DOHH2 (cell line): ENCODE measurements at regions not wholly inside any gene's neighbourhood (a gene's known extent, or its start where the extent isn't known, plus 50 kb on each side); places are given as distances from the start of the nearest gene placed in this dataset.

Source experiments
- H3F3A ChIP-seq: fragments of 200-600 bp; sonication (generic), shearing (Covaris generic); 2 replicates; pipeline ENCODE4 v1.6.0; 2016; ENCODE audit warnings: antibody characterized with exemption, mild to moderate bottlenecking; ENCODE audit not compliant: control insufficient read depth, insufficient read depth
- H3K27ac ChIP-seq: fragments of 200-600 bp; sonication (generic); 2 replicates; pipeline ENCODE4 v1.5.1; 2014; ENCODE audit warnings: low read depth, mild to moderate bottlenecking, low read length, moderate library complexity
- H3K27me3 ChIP-seq: fragments of 200-600 bp; sonication (generic); 2 replicates; pipeline ENCODE4 v1.6.1; 2014; ENCODE audit warnings: mild to moderate bottlenecking, low read length, mixed read lengths; ENCODE audit not compliant: control insufficient read depth
- H3K36me3 ChIP-seq: fragments of 200-600 bp; sonication (generic); 2 replicates; pipeline ENCODE4 v1.6.1; 2014; ENCODE audit warnings: mild to moderate bottlenecking, low read length, moderate library complexity, mixed read lengths; ENCODE audit not compliant: control insufficient read depth
- H3K4me1 ChIP-seq: fragments of 200-600 bp; sonication (generic); 2 replicates; pipeline ENCODE4 v1.6.1; 2014; ENCODE audit warnings: mild to moderate bottlenecking, low read length, mixed read lengths; ENCODE audit not compliant: control insufficient read depth
- H3K4me2 ChIP-seq: fragments of 200-600 bp; sonication (generic); 2 replicates; pipeline ENCODE4 v1.6.0; 2014; ENCODE audit warnings: mild to moderate bottlenecking, low read length, moderate library complexity
- H3K4me3 ChIP-seq: fragments of 200-600 bp; sonication (generic); 2 replicates; pipeline ENCODE4 v1.5.1; 2014; ENCODE audit warnings: mild to moderate bottlenecking, low read length, mixed read lengths
- H3K79me2 ChIP-seq: fragments of 200-600 bp; sonication (generic); 2 replicates; pipeline ENCODE4 v1.6.1; 2014; ENCODE audit warnings: mild to moderate bottlenecking, low read length, mixed read lengths; ENCODE audit not compliant: control insufficient read depth
- H3K9me2 ChIP-seq: fragments of 200-600 bp; sonication (generic); replicated peaks from 2 replicates; pipeline ENCODE4 v1.6.1; 2014; ENCODE audit warnings: mild to moderate bottlenecking, low read length, mixed read lengths; ENCODE audit not compliant: control insufficient read depth
- H3K9me3 ChIP-seq: fragments of 200-600 bp; sonication (generic); 2 replicates; pipeline ENCODE4 v1.6.1; 2014; ENCODE audit warnings: antibody characterized with exemption, low read length, mixed read lengths; ENCODE audit not compliant: control insufficient read depth, insufficient read depth
- H4K20me1 ChIP-seq: fragments of 200-600 bp; sonication (generic); 2 replicates; pipeline ENCODE4 v1.6.0; 2014; ENCODE audit warnings: low read depth, mild to moderate bottlenecking, antibody characterized with exemption, low read length, moderate library complexity; ENCODE audit not compliant: control insufficient read depth, insufficient read depth
- CTCF ChIP-seq: fragments of 200-600 bp; sonication (generic); IDR thresholded peaks from one replicate; pipeline ENCODE4 v1.5.1; 2014; ENCODE audit warnings: antibody characterized with exemption, mild to moderate bottlenecking, low read depth, low read length; ENCODE audit not compliant: poor library complexity, severe bottlenecking
- EZH2phosphoT487 ChIP-seq: fragments of 200-600 bp; sonication (generic); IDR thresholded peaks from 2 replicates; pipeline ENCODE4 v1.6.1; 2017; ENCODE audit warnings: borderline replicate concordance, mild to moderate bottlenecking, antibody characterized with exemption, low read length, moderate library complexity, mixed read lengths

- Histone ChIP-seq H4K20me1 (no peaks in the 10 kb centered on the region), H3K36me3 (no peaks in the 10 kb centered on the region), H3K27ac (no peak overlapping the region), H3K4me3 (no peak overlapping the region), H3K9me3 (peaks cover 3% of the 10 kb centered on the region; the same call in 1 of the 2 replicates), H3K4me2 (no peak overlapping the region), H3K4me1 (no peaks in the 10 kb centered on the region), H3K79me2 (no peaks in the 10 kb centered on the region), H3F3A (no peaks in the 10 kb centered on the region), H3K27me3 (no peaks in the 10 kb centered on the region), H3K9me2 (no peaks in the 10 kb centered on the region)
- TF ChIP-seq CTCF (no peak), EZH2phosphoT487 (no peak)
Measured at GRCh38 chr5:2993301-2993700, 241.8 kb upstream of the IRX2 start.

- no peaks in the 10 kb centered on the region for H3K79me2 ChIP-seq
- peaks cover 3% of the 10 kb centered on the region; the same call in 1 of the 2 replicates for H3K9me3 ChIP-seq
- no peaks in the 10 kb centered on the region for H3K27me3 ChIP-seq
- no peaks in the 10 kb centered on the region for H3F3A ChIP-seq
- H3K4me3 ChIP-seq = no peak overlapping the region
- no peaks in the 10 kb centered on the region for H3K36me3 ChIP-seq
- H3K27ac ChIP-seq = no peak overlapping the region
- no peak overlapping the region for H3K4me2 ChIP-seq
- no peaks in the 10 kb centered on the region for H3K4me1 ChIP-seq
- no peak for TF ChIP-seq CTCF
- no peak for TF ChIP-seq EZH2phosphoT487
- no peaks in the 10 kb centered on the region for H3K9me2 ChIP-seq
- H4K20me1 ChIP-seq = no peaks in the 10 kb centered on the region
Measured at GRCh38 chr5:2992806-2993205, 241.3 kb upstream of the IRX2 start.

GRCh38 chr5:2991884-2992283 lies 240.4 kb upstream of the IRX2 start:
- Histone ChIP-seq H3K36me3 (no peaks in the 10 kb centered on the region), H3F3A (no peaks in the 10 kb centered on the region), H3K9me3 (peaks cover 3% of the 10 kb centered on the region; the same call in 1 of the 2 replicates), H3K4me2 (no peak overlapping the region), H3K79me2 (no peaks in the 10 kb centered on the region), H4K20me1 (no peaks in the 10 kb centered on the region), H3K4me3 (no peak overlapping the region), H3K27me3 (no peaks in the 10 kb centered on the region), H3K9me2 (no peaks in the 10 kb centered on the region), H3K27ac (no peak overlapping the region), H3K4me1 (no peaks in the 10 kb centered on the region)
- TF ChIP-seq EZH2phosphoT487 = no peak
- no peak for TF ChIP-seq CTCF
